ENCODE measurements at regions not wholly inside any gene's neighbourhood (a gene's known extent, or its start where the extent isn't known, plus 50 kb on each side); places are given as distances from the start of the nearest gene placed in this dataset.

GRCh38 chr9:26742828-26743476, 149.7 kb downstream of the CAAP1 start (continued):
- TF ChIP-seq SNAI2 (CRISPR knock-in tag; IDR thresholded peaks at IDR 0.05) (no peak), ZFP30 (CRISPR knock-in tag; IDR thresholded peaks at IDR 0.05) (no peak)

GRCh38 chr9:26735160-26735559, 157.4 kb downstream of the CAAP1 start:
- TF ChIP-seq ZC3H10 (CRISPR knock-in tag; IDR thresholded peaks at IDR 0.05) (no peak), ZNF8 (CRISPR knock-in tag; IDR thresholded peaks at IDR 0.05) (no peak), TCF4 (CRISPR knock-in tag; IDR thresholded peaks at IDR 0.05; ENCODE audit: borderline replicate concordance) (no peak), ZFP3 (CRISPR knock-in tag; IDR thresholded peaks at IDR 0.05) (no peak), CSRNP3 (CRISPR knock-in tag; IDR thresholded peaks at IDR 0.05) (no peak), ZNF565 (CRISPR knock-in tag; conservative IDR thresholded peaks at IDR 0.05; ENCODE audit: low read depth) (no peak), GLIS3 (CRISPR knock-in tag; IDR thresholded peaks at IDR 0.05) (no peak), ARNTL (CRISPR knock-in tag; IDR thresholded peaks at IDR 0.05; ENCODE audit: borderline replicate concordance, low read depth) (no peak), CREB5 (CRISPR knock-in tag; IDR thresholded peaks at IDR 0.05; ENCODE audit: low read depth) (no peak)
- ATAC-seq = no peak

- no peak for ATAC-seq
- TF ChIP-seq PPARA (CRISPR knock-in tag; IDR thresholded peaks at IDR 0.05; ENCODE audit: borderline replicate concordance) (no peak), TCF4 (CRISPR knock-in tag; IDR thresholded peaks at IDR 0.05; ENCODE audit: borderline replicate concordance) (no peak), ESRRG (CRISPR knock-in tag; IDR thresholded peaks at IDR 0.05) (no peak), TOX (CRISPR knock-in tag; IDR thresholded peaks at IDR 0.05; ENCODE audit: borderline replicate concordance) (no peak), SNAI2 (CRISPR knock-in tag; IDR thresholded peaks at IDR 0.05) (no peak), GLIS3 (CRISPR knock-in tag; IDR thresholded peaks at IDR 0.05) (no peak), OSR1 (CRISPR knock-in tag; IDR thresholded peaks at IDR 0.05) (no peak), ARNTL (CRISPR knock-in tag; IDR thresholded peaks at IDR 0.05; ENCODE audit: borderline replicate concordance, low read depth) (no peak), ZNF565 (CRISPR knock-in tag; conservative IDR thresholded peaks at IDR 0.05; ENCODE audit: low read depth) (no peak), CSRNP3 (CRISPR knock-in tag; IDR thresholded peaks at IDR 0.05) (no peak)
- TF ChIP-seq, protein P1, sequence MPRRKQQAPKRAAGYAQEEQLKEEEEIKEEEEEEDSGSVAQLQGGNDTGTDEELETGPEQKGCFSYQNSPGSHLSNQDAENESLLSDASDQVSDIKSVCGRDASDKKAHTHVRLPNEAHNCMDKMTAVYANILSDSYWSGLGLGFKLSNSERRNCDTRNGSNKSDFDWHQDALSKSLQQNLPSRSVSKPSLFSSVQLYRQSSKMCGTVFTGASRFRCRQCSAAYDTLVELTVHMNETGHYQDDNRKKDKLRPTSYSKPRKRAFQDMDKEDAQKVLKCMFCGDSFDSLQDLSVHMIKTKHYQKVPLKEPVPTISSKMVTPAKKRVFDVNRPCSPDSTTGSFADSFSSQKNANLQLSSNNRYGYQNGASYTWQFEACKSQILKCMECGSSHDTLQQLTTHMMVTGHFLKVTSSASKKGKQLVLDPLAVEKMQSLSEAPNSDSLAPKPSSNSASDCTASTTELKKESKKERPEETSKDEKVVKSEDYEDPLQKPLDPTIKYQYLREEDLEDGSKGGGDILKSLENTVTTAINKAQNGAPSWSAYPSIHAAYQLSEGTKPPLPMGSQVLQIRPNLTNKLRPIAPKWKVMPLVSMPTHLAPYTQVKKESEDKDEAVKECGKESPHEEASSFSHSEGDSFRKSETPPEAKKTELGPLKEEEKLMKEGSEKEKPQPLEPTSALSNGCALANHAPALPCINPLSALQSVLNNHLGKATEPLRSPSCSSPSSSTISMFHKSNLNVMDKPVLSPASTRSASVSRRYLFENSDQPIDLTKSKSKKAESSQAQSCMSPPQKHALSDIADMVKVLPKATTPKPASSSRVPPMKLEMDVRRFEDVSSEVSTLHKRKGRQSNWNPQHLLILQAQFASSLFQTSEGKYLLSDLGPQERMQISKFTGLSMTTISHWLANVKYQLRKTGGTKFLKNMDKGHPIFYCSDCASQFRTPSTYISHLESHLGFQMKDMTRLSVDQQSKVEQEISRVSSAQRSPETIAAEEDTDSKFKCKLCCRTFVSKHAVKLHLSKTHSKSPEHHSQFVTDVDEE (CRISPR knock-in tag; IDR thresholded peaks at IDR 0.05) = no peak
Measured at GRCh38 chr9:26729187-26729586, 163.4 kb downstream of the CAAP1 start.

DNA sequence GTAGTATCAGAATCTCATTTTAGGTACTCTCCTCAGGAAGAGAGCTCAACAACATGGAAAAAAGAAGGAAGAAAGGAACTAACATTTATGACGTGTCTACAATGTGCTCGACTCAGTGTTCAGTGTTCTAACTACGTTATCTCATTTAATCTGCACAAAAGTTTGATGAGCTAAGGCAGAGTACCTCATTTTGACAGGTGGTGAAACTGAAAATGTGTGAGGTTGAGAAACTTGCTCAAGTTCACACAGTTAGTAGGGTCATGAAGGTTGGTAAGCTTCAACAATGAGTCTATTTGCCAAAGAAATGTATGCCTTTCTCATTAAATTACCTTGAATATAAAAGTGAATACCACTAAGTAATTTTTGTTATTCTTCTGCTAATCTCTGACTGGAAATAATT, 165.1 kb downstream of the CAAP1 start:
- no peak for ATAC-seq
- no peak for TF ChIP-seq ZNF565 (CRISPR knock-in tag; conservative IDR thresholded peaks at IDR 0.05; ENCODE audit: low read depth)
- TF ChIP-seq ESRRG (CRISPR knock-in tag; IDR thresholded peaks at IDR 0.05) = no peak
- no peak for TF ChIP-seq ZFP30 (CRISPR knock-in tag; IDR thresholded peaks at IDR 0.05)
- no peak for TF ChIP-seq ARNTL (CRISPR knock-in tag; IDR thresholded peaks at IDR 0.05; ENCODE audit: borderline replicate concordance, low read depth)
- no peak for TF ChIP-seq PATZ1 (CRISPR knock-in tag; IDR thresholded peaks at IDR 0.05; ENCODE audit: borderline replicate concordance)
- no peak for TF ChIP-seq ZNF70 (CRISPR knock-in tag; IDR thresholded peaks at IDR 0.05)
- TF ChIP-seq OSR1 (CRISPR knock-in tag; IDR thresholded peaks at IDR 0.05) = no peak
- no peak for TF ChIP-seq CSRNP3 (CRISPR knock-in tag; IDR thresholded peaks at IDR 0.05)
- no peak for TF ChIP-seq ZC3H10 (CRISPR knock-in tag; IDR thresholded peaks at IDR 0.05)
- no peak for TF ChIP-seq ZNF8 (CRISPR knock-in tag; IDR thresholded peaks at IDR 0.05)
- TF ChIP-seq ZFP3 (CRISPR knock-in tag; IDR thresholded peaks at IDR 0.05) = no peak
- no peak for TF ChIP-seq SNAI2 (CRISPR knock-in tag; IDR thresholded peaks at IDR 0.05)
- TF ChIP-seq, protein P1 (CRISPR knock-in tag; IDR thresholded peaks at IDR 0.05) = no peak
- no peak for TF ChIP-seq GLIS3 (CRISPR knock-in tag; IDR thresholded peaks at IDR 0.05)
- TF ChIP-seq CSDC2 (CRISPR knock-in tag; IDR thresholded peaks at IDR 0.05) = no peak

Measured in SK-N-SH treated with all-trans-retinoic acid at 6 μM for 48 hours (cell line).